ENCODE measurements at regions not wholly inside any gene's neighbourhood (a gene's known extent, or its start where the extent isn't known, plus 50 kb on each side); places are given as distances from the start of the nearest gene placed in this dataset.

GRCh38 chr13:106276876-106277275 lies 258.6 kb downstream of the EFNB2 start:
- TF ChIP-seq, protein P1, sequence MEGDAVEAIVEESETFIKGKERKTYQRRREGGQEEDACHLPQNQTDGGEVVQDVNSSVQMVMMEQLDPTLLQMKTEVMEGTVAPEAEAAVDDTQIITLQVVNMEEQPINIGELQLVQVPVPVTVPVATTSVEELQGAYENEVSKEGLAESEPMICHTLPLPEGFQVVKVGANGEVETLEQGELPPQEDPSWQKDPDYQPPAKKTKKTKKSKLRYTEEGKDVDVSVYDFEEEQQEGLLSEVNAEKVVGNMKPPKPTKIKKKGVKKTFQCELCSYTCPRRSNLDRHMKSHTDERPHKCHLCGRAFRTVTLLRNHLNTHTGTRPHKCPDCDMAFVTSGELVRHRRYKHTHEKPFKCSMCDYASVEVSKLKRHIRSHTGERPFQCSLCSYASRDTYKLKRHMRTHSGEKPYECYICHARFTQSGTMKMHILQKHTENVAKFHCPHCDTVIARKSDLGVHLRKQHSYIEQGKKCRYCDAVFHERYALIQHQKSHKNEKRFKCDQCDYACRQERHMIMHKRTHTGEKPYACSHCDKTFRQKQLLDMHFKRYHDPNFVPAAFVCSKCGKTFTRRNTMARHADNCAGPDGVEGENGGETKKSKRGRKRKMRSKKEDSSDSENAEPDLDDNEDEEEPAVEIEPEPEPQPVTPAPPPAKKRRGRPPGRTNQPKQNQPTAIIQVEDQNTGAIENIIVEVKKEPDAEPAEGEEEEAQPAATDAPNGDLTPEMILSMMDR (IDR thresholded peaks at IDR 0.05) = no peak
- TF ChIP-seq POLR2A (IDR thresholded peaks at IDR 0.05) = no peak

Data from vagina (tissue), 2 donors.